HepG2 (cell line): ENCODE measurements at regions not wholly inside any gene's neighbourhood (a gene's known extent, or its start where the extent isn't known, plus 50 kb on each side); places are given as distances from the start of the nearest gene placed in this dataset.

ENCODE experiments used
- ATAC-seq: fragments of 200-7000 bp; cut with Tn5 transposase; 3 replicates; pipeline ENCODE4 v1.9.1; 2020; ENCODE audit warnings: mild to moderate bottlenecking, moderate library complexity
- BruUV-seq: library from RNA; stranded (reverse); fragments of 400-500 nt; replicated peaks from 2 replicates; lab custom pipeline; 2021; lab: Mats Ljungman, UMichigan
- CTCF ChIA-PET: fragments of 300-600 bp; formaldehyde crosslinking; extraction: SDS; loops from one replicate; lab custom pipeline; 2021; ENCODE audit warnings: low total read pairs, inconsistent platforms, low intra/inter-chr PET ratio; lab: Yijun Ruan, JAX
- POLR2A ChIA-PET: fragments of 350-600 bp; sonication (Branson Sonifier 250); formaldehyde crosslinking; loops from one replicate; lab custom pipeline; 2020; ENCODE audit warnings: antibody characterized with exemption, inconsistent platforms; lab: Yijun Ruan, JAX
- DNase-seq: peaks from one replicate; pipeline ENCODE4 v3.0.0-alpha.2; 2015; ENCODE audit warnings: low spot score
- FAIRE-seq: peaks from 3 replicates; lab custom pipeline; 2011; peaks lifted over from hg19 to GRCh38; lab: Jason Lieb, UNC
- H2AFZ ChIP-seq: one replicate; pipeline ENCODE4 v1.6.1; 2011; ENCODE audit warnings: low read length, inconsistent platforms
- H3K27ac ChIP-seq: fragments of 300-600 bp; 3 replicates; pipeline ENCODE4 v1.8.0; 2011; ENCODE audit warnings: mixed run types, mild to moderate bottlenecking, mixed read lengths, low read length, inconsistent platforms; ENCODE audit not compliant: insufficient read depth; ENCODE audit errors: extremely low read length
- H3K27me3 ChIP-seq, 2 experiments: fragments of 200-600 bp in 1 of 2; 2 replicates in 1 of 2; 3 replicates in 1 of 2; pipeline versions ENCODE4 v1.6.0 to v1.8.0; 2011; ENCODE audit warnings: low read length in 2 of 2, mild to moderate bottlenecking in 2 of 2, moderate library complexity in 2 of 2, inconsistent platforms in 1 of 2; ENCODE audit not compliant: insufficient read depth in 2 of 2, control insufficient read depth in 1 of 2
- H3K36me3 ChIP-seq, 2 experiments: fragments of 200-600 bp in 1 of 2; replicated peaks in 1 of 2; 2 replicates in 1 of 2; 3 replicates in 1 of 2; pipeline versions ENCODE4 v1.5.1 to v1.8.0; 2011; ENCODE audit warnings: low read length in 2 of 2, inconsistent platforms in 1 of 2; ENCODE audit not compliant: insufficient read depth in 2 of 2, control insufficient read depth in 1 of 2
- H3K4me1 ChIP-seq: 2 replicates; pipeline ENCODE4 v1.5.1; 2012; ENCODE audit warnings: low read length, inconsistent platforms; ENCODE audit not compliant: insufficient read depth
- H3K4me2 ChIP-seq: 2 replicates; pipeline ENCODE4 v1.6.0; 2011; ENCODE audit warnings: low read depth, low read length, inconsistent platforms
- H3K4me3 ChIP-seq, 3 experiments: fragments of 200-600 bp in 1 of 3; sonication (generic), shearing (Covaris generic) in 1 of 3; replicated peaks in 1 of 3; 2 replicates each; pipeline ENCODE4 v1.5.1; 2011 to 2016; ENCODE audit warnings: low read length in 3 of 3, inconsistent platforms in 2 of 3, low read depth in 2 of 3, mild to moderate bottlenecking in 2 of 3, control low read depth in 1 of 3, mixed read lengths in 1 of 3; ENCODE audit not compliant: insufficient read depth in 1 of 3
- H3K79me2 ChIP-seq: one replicate; pipeline ENCODE4 v1.6.1; 2011; ENCODE audit warnings: low read length, inconsistent platforms; ENCODE audit not compliant: insufficient read depth
- H3K9ac ChIP-seq: 2 replicates; pipeline ENCODE4 v1.6.0; 2011; ENCODE audit warnings: mild to moderate bottlenecking, low read depth, low read length, inconsistent platforms; ENCODE audit not compliant: insufficient read depth
- H3K9me3 ChIP-seq: 2 replicates; pipeline ENCODE4 v1.5.1; 2012; ENCODE audit warnings: mild to moderate bottlenecking, low read length
- H4K20me1 ChIP-seq: 2 replicates; pipeline ENCODE4 v1.6.0; 2011; ENCODE audit warnings: inconsistent platforms, mild to moderate bottlenecking, low read length, moderate library complexity; ENCODE audit not compliant: insufficient read depth
- FOSL1 ChIP-seq: sonication (generic); formaldehyde crosslinking; IDR thresholded peaks from 2 replicates; pipeline ENCODE4 v1.9.0; 2021; ENCODE audit warnings: missing genetic modification reagents, borderline replicate concordance
- MLXIP ChIP-seq: sonication (generic); formaldehyde crosslinking; IDR thresholded peaks from 2 replicates; pipeline ENCODE4 v1.9.0; 2021; ENCODE audit warnings: missing genetic modification reagents, borderline replicate concordance
- ZNF10 ChIP-seq: sonication (generic); formaldehyde crosslinking; IDR thresholded peaks from 2 replicates; pipeline ENCODE4 v1.4.0; 2020; ENCODE audit warnings: mild to moderate bottlenecking, low read depth, missing genetic modification reagents, borderline replicate concordance
- ZNF781 ChIP-seq: sonication (generic); formaldehyde crosslinking; IDR thresholded peaks from 2 replicates; pipeline ENCODE4 v1.5.1; 2020; ENCODE audit warnings: borderline replicate concordance, mild to moderate bottlenecking, missing genetic modification reagents; ENCODE audit errors: not compliant biosample characterization
- WGBS: methylation state at CpG from one replicate; pipeline ENCODE4 v1.1.6; 2017; ENCODE audit warnings: low lambda C conversion rate; 5-methylcytosine and 5-hydroxymethylcytosine counted together
- in situ Hi-C: cut with HindIII; loops from 2 replicates; pipeline ENCODE4 v1.10.0; 2017; ENCODE audit warnings: low pct_unique_long_range_greater_than_20kb; ENCODE audit not compliant: extremely low pct_ligation_motif_present
- intact Hi-C: fragments of 100-400 bp; cut with micrococcal nuclease; formaldehyde crosslinking; loops from one replicate; pipeline ENCODE4 v1.10.0; 2022; ENCODE audit not compliant: unreplicated experiment
- TF ChIP-seq, protein P1 (sequence below), 2 experiments: sonication (generic) in 1 of 2; formaldehyde crosslinking in 1 of 2; IDR thresholded peaks; 2 replicates each; pipeline versions ENCODE4 v1.4.0 to v1.6.1; 2016 to 2020; ENCODE audit warnings: borderline replicate concordance in 1 of 2, low read depth in 1 of 2, mild to moderate bottlenecking in 1 of 2, missing genetic modification reagents in 1 of 2

GRCh38 chr1:115170377-115170776 is 81.1 kb upstream of the TSPAN2 start (continued):
- TF ChIP-seq, protein P1, sequence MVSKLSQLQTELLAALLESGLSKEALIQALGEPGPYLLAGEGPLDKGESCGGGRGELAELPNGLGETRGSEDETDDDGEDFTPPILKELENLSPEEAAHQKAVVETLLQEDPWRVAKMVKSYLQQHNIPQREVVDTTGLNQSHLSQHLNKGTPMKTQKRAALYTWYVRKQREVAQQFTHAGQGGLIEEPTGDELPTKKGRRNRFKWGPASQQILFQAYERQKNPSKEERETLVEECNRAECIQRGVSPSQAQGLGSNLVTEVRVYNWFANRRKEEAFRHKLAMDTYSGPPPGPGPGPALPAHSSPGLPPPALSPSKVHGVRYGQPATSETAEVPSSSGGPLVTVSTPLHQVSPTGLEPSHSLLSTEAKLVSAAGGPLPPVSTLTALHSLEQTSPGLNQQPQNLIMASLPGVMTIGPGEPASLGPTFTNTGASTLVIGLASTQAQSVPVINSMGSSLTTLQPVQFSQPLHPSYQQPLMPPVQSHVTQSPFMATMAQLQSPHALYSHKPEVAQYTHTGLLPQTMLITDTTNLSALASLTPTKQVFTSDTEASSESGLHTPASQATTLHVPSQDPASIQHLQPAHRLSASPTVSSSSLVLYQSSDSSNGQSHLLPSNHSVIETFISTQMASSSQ (IDR thresholded peaks at IDR 0.05; ENCODE audit: low read depth): no peak
- TF ChIP-seq, protein P1 (CRISPR knock-in tag; IDR thresholded peaks at IDR 0.05; ENCODE audit: borderline replicate concordance): no peak
- TF ChIP-seq ZNF10 (CRISPR knock-in tag) (no peak), ZNF781 (no peak), FOSL1 (CRISPR knock-in tag) (no peak)
- TF ChIP-seq, all 625 proteins: peak for 0

- no peaks in the 10 kb centered on the region for H3K9me3 ChIP-seq
- H3K36me3 ChIP-seq: no peaks in the 10 kb centered on the region
- 50% methylated on average over 4 of the region's 4 CpGs for WGBS
- H3K27me3 ChIP-seq: no peaks in the 10 kb centered on the region
- H4K20me1 ChIP-seq: no peaks in the 10 kb centered on the region
- no peak overlapping the region for H3K4me3 ChIP-seq
- FAIRE-seq: no peak
- in situ Hi-C loops (no loop called here), intact Hi-C loops (no loop called here)
- DNase-seq: no peak
- POLR2A ChIA-PET: no interaction called here
- ATAC-seq: no peak
- H3K4me2 ChIP-seq: no peak overlapping the region
- no TSS peak for BruUV-seq
- no peak for TF ChIP-seq MLXIP (CRISPR knock-in tag)
- CTCF ChIA-PET: no interaction called here
- H3K27ac ChIP-seq: no peak overlapping the region
- no peak overlapping the region for H2AFZ ChIP-seq
- H3K4me1 ChIP-seq: no peaks in the 10 kb centered on the region
- no peak overlapping the region for H3K9ac ChIP-seq
- no peaks in the 10 kb centered on the region for H3K79me2 ChIP-seq
These were observed 78.7 kb upstream of the TSPAN2 start for GRCh38 chr1:115168026-115168425.
